ENCODE measurements at regions not wholly inside any gene's neighbourhood (a gene's known extent, or its start where the extent isn't known, plus 50 kb on each side); places are given as distances from the start of the nearest gene placed in this dataset.

- DNase-seq = no peak
Measured at GRCh38 chr4:84441758-84442377, 57.2 kb downstream of the NKX6-1 start.

GRCh38 chr4:84439996-84440395 lies 59.1 kb downstream of the NKX6-1 start:
- no peak for DNase-seq

GRCh38 chr4:84436812-84437211 lies 62.3 kb downstream of the NKX6-1 start:
- no peak for DNase-seq

GRCh38 chr4:84434344-84434743 lies 64.7 kb downstream of the NKX6-1 start:
- DNase-seq = no peak

- DNase-seq = no peak
Measured at GRCh38 chr4:84433633-84434222, 65.4 kb downstream of the NKX6-1 start.

GRCh38 chr4:84432713-84433112 lies 66.4 kb downstream of the NKX6-1 start:
- DNase-seq = no peak

- no peak for DNase-seq
Measured at GRCh38 chr4:84420608-84421007, 78.5 kb downstream of the NKX6-1 start.

GRCh38 chr4:84419201-84419600 lies 79.9 kb downstream of the NKX6-1 start:
- DNase-seq = no peak

- no peak for DNase-seq
Measured at GRCh38 chr4:84417997-84418709, 80.9 kb downstream of the NKX6-1 start.

GRCh38 chr4:84413976-84414375 lies 85.1 kb downstream of the NKX6-1 start:
- DNase-seq = no peak

GRCh38 chr4:84413480-84413879 lies 85.6 kb downstream of the NKX6-1 start:
- no peak for DNase-seq

GRCh38 chr4:84412062-84412461 lies 87.0 kb downstream of the NKX6-1 start:
- DNase-seq = no peak

GRCh38 chr4:84407554-84408407 lies 91.3 kb downstream of the NKX6-1 start:
- no peak for DNase-seq

GRCh38 chr4:84403656-84404055 lies 95.4 kb downstream of the NKX6-1 start:
- no peak for DNase-seq

GRCh38 chr4:84401701-84402306 lies 97.3 kb downstream of the NKX6-1 start:
- no peak for DNase-seq

GRCh38 chr4:84394386-84394785 lies 104.7 kb downstream of the NKX6-1 start:
- no peak for DNase-seq

GRCh38 chr4:84392951-84393590 lies 106.0 kb downstream of the NKX6-1 start:
- no peak for DNase-seq

GRCh38 chr4:84389406-84389805 lies 109.7 kb downstream of the NKX6-1 start:
- DNase-seq = no peak

GRCh38 chr4:84385203-84385602 lies 113.9 kb downstream of the NKX6-1 start:
- no peak for DNase-seq

GRCh38 chr4:84384801-84385200 lies 114.3 kb downstream of the NKX6-1 start:
- no peak for DNase-seq

- no peak for DNase-seq
Measured at GRCh38 chr4:84381759-84382158, 117.3 kb downstream of the NKX6-1 start.
